ENCODE measurements at regions not wholly inside any gene's neighbourhood (a gene's known extent, or its start where the extent isn't known, plus 50 kb on each side); places are given as distances from the start of the nearest gene placed in this dataset.

- Histone ChIP-seq H2AFZ (no peak overlapping the region), H4K20me1 (ENCODE audit: insufficient read depth) (no peaks in the 10 kb centered on the region), H3K36me3 (ENCODE audit: low read depth) (no peaks in the 10 kb centered on the region), H3K4me2 (no peak overlapping the region), H3K79me2 (ENCODE audit: low read depth) (no peaks in the 10 kb centered on the region), H3K4me1 (replicated peaks; ENCODE audit: insufficient read depth) (no peaks in the 10 kb centered on the region), H3K9me2 (ENCODE audit: insufficient read depth) (no peaks in the 10 kb centered on the region), H3K9me3 (ENCODE audit: insufficient read depth, low read depth) (no peaks in the 10 kb centered on the region), H3K27me3 (ENCODE audit: insufficient read depth, low read depth) (no peaks in the 10 kb centered on the region), H3K4me3 (no peak overlapping the region), H3F3A (ENCODE audit: insufficient read depth, low read depth) (no peaks in the 10 kb centered on the region), H3K27ac (no peak overlapping the region)
- no peak for TF ChIP-seq EZH2 (IDR thresholded peaks at IDR 0.05; ENCODE audit: low read depth)
- no peak for TF ChIP-seq CTCF (conservative IDR thresholded peaks at IDR 0.05)
- ChIA-PET POLR2A (ENCODE audit: unreplicated experiment) (no interaction called here), CTCF (no interaction called here)
- no TSS peak for BruUV-seq (replicated peaks)
- DNase-seq: no peak
- intact Hi-C loops (cut with micrococcal nuclease; ENCODE audit: unreplicated experiment): no loop called here
Measured at GRCh38 chr9:80213613-80214012, 641.8 kb downstream of the TLE4 start.

DNA sequence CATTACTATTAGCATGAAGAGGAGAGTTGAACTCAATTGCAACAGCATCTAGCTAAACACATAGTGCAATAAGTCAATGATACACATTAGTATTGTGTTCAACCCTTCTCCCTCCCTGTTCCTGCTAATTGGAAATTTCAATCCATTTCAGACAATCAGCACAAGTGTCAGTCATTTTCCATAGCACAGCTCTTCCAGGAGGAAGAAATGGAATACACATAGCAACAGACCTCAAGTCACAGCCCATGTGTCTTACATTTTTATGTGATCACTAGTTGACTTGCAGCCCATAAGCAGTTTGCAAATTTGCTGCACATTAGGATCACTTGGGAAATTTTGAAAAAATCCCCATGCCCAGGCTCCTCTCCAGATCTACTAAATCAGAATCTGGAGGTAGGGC lies 636.9 kb downstream of the TLE4 start:
- no peaks in the 10 kb centered on the region; the same call in 1 of the 2 replicates for H4K20me1 ChIP-seq (ENCODE audit: insufficient read depth)
- ChIA-PET CTCF (no interaction called here), POLR2A (ENCODE audit: unreplicated experiment) (no interaction called here)
- no peaks in the 10 kb centered on the region for H3K9me2 ChIP-seq (ENCODE audit: insufficient read depth)
- H3K4me3 ChIP-seq: no peak overlapping the region
- H3K9me3 ChIP-seq (ENCODE audit: insufficient read depth, low read depth): no peaks in the 10 kb centered on the region
- H3K79me2 ChIP-seq (ENCODE audit: low read depth): no peaks in the 10 kb centered on the region
- TF ChIP-seq EZH2 (IDR thresholded peaks at IDR 0.05; ENCODE audit: low read depth) (no peak), CTCF (conservative IDR thresholded peaks at IDR 0.05) (no peak)
- H3K27me3 ChIP-seq (ENCODE audit: insufficient read depth, low read depth): no peaks in the 10 kb centered on the region
- H3K36me3 ChIP-seq (ENCODE audit: low read depth): no peaks in the 10 kb centered on the region
- H3F3A ChIP-seq (ENCODE audit: insufficient read depth, low read depth): no peaks in the 10 kb centered on the region
- intact Hi-C loops (cut with micrococcal nuclease; ENCODE audit: unreplicated experiment): no loop called here
- DNase-seq: no peak
- no peak overlapping the region for H3K4me2 ChIP-seq
- no peak overlapping the region for H2AFZ ChIP-seq
- no peak overlapping the region for H3K27ac ChIP-seq
- no TSS peak for BruUV-seq (replicated peaks)
- H3K4me1 ChIP-seq (replicated peaks; ENCODE audit: insufficient read depth): no peaks in the 10 kb centered on the region

- Histone ChIP-seq H3K79me2 (ENCODE audit: low read depth) (no peaks in the 10 kb centered on the region), H3K36me3 (ENCODE audit: low read depth) (no peaks in the 10 kb centered on the region), H3K4me1 (replicated peaks; ENCODE audit: insufficient read depth) (no peaks in the 10 kb centered on the region), H3K27ac (no peak overlapping the region), H3K9me2 (ENCODE audit: insufficient read depth) (no peaks in the 10 kb centered on the region), H3K4me3 (no peak overlapping the region), H3F3A (ENCODE audit: insufficient read depth, low read depth) (no peaks in the 10 kb centered on the region), H3K4me2 (no peak overlapping the region), H3K9me3 (ENCODE audit: insufficient read depth, low read depth) (no peaks in the 10 kb centered on the region), H3K27me3 (ENCODE audit: insufficient read depth, low read depth) (no peaks in the 10 kb centered on the region; the same call in 1 of the 2 replicates), H4K20me1 (ENCODE audit: insufficient read depth) (no peaks in the 10 kb centered on the region; the same call in 1 of the 2 replicates), H2AFZ (no peak overlapping the region)
- POLR2A ChIA-PET (ENCODE audit: unreplicated experiment): no interaction called here
- TF ChIP-seq EZH2 (IDR thresholded peaks at IDR 0.05; ENCODE audit: low read depth) (no peak), CTCF (conservative IDR thresholded peaks at IDR 0.05) (no peak)
- no TSS peak for BruUV-seq (replicated peaks)
- intact Hi-C loops (cut with micrococcal nuclease; ENCODE audit: unreplicated experiment): no loop called here
- no peak for DNase-seq
- CTCF ChIA-PET: no interaction called here
Measured at GRCh38 chr9:80204054-80204453, 632.3 kb downstream of the TLE4 start.
